ENCODE measurements at regions not wholly inside any gene's neighbourhood (a gene's known extent, or its start where the extent isn't known, plus 50 kb on each side); places are given as distances from the start of the nearest gene placed in this dataset.
"Not testable (repeated sequence)": the region's sequence is repeated elsewhere in the genome, so short reads cannot be mapped to it uniquely, and the experiment has no call there.

DNA sequence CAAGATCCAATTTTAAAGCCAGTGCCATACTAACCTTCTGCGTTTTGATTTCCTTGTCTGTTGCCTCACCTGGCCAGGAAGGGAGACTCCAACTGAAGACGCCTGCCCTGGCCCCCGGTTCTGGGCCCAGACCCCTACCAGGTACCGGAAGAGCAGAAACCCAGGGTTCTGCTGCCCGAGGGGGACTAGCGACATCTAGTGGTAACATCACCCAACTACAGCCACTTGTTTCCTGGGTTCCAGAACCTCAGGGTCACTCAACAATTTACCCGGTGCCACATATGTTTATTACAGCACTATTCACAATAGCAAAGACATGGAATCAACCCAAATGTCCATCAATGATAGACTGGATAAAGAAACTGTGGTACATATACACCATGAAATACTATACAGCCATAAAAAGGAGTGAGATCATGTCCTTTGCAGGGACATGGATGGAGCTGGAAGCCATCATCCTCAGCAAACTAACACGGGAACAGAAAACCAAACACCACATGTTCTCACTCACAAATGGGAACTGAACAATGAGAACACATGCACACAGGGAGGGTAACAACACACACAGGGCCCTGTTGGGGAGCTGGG lies 268.7 kb upstream of the IRX4 start:
- DNase-seq (ENCODE audit: low read depth) = not testable (repeated sequence)

DNA sequence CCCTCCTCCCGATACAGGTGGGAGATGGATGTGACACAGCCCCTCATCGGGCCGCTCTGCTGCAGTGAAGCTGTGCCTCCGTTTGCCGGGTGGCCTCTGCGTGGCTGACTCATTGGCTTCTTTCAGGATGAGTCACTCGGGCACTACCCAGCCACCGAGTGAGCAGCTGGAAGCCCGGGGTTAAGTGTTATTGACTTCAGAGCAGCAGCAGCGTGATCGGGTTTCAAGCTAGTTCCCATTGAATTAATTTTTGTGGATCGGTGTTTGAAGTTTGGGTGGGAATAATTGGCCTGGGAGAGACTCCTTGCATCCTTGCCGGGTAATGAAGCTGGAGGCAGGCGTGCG lies 266.4 kb upstream of the IRX4 start:
- DNase-seq (ENCODE audit: low read depth) = peak; percentile 78

DNA sequence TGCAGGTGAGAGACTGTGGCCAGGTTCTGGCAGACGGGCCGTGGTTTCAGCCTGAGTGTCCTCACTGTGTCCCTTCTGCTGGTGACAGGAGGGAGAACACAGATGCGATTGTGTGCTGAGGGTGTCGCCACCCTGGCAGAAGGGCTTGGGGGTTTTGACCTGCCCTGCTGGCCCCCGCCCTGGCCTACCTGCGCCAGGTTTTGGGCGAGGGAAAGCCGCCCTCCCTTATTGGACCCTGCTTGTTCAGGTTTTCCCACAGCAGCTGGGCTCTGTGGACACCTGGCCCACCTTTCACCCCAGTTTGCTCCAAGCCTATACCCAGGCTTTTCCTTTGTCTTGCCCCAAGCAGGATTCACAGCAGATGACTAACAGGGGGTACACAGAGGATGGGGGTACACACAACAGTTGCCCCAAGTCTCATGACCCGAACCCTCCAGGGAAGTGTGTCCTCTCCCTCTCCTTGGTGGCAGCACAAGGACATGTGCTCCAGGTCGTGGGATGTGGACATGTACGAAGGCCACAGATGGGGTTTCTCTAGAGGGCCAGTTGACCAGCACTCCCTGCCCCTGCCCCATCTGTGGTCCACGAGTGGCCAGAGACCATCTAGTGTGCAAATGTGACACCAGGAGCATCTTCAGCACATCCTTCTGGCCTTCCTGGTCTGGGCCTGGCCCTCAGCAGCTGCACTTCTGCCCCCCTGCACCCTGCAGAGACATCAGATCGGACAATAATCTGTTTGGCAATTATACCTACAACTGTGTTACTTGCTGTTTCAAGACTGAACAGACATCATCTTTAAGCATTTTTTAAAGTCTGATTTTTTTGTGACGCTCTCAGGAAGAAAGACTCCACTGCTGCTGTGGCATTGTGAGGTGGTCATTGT lies 265.8 kb upstream of the IRX4 start:
- DNase-seq (ENCODE audit: low read depth) = no peak

DNA sequence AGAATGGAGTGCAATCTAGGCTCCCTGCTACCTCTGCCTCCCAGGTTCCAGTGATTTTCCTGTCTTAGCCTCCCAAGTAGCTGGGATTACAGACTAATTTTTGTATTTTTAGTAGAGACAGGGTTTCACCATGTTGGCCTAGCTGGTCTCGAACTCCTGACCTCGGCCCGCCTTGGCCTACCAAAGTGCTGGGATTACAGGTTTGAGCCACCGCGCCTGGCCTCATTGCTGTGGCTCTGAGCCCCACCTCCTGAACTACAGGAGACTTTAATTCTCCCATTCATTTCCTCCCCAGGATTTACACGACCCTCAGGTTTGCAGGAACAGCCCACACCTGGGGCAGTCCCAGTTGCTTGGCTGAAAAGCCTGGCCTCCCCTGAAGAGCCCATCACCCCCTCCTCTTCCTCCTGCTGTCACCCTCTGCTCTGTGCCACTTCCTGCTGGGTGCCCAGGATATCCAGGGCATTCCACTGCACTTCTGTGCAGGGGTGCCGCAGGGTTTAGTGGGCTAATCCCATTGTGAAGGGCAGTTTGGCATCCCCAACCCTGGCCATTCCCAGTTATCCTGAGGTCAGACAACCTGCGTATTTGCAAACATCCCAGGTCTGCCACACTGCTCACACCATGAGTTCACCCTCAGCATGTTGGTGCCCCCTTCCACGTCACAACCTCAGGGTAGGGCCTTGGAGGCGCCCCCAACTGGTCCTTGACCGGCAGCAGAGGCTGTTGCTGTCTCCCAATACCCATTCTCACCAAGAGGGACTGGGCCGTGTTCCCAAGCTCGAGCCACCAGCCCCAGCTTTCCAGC lies 265.0 kb upstream of the IRX4 start:
- no peak for DNase-seq (ENCODE audit: low read depth)

DNA sequence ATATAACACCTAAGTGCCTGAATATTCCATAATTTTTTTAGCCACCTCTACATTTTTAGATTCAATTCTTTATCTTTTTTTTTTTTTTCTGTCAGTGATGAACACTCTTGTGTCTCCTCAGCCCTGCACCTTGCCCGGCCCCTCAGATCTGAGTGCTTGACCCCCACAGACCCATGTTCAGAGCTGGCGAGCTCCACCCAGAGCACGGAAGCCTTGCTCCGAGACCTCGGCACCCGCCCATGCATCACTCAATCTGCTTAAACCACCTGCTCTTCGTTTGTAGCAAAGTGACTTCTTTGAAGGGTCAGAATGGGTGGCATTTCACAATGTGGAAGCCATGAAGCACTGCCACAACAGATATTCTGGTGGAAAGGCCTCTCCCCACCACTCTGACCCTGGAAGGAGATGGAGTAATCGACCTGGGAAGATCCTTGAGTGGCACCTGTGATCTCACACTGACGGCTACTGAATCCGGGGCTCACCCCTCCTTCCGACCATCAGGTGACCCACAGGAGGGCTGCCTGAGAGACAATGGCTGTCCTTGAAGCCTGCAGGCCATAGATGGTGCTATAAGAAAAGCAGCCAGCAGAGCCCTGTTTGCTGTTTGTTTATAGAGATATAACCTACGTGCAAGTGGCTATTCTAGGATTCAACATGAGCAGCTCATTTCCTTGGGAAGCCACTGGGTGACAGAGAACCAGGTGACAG lies 261.1 kb upstream of the IRX4 start:
- DNase-seq (ENCODE audit: low read depth) = no peak

DNA sequence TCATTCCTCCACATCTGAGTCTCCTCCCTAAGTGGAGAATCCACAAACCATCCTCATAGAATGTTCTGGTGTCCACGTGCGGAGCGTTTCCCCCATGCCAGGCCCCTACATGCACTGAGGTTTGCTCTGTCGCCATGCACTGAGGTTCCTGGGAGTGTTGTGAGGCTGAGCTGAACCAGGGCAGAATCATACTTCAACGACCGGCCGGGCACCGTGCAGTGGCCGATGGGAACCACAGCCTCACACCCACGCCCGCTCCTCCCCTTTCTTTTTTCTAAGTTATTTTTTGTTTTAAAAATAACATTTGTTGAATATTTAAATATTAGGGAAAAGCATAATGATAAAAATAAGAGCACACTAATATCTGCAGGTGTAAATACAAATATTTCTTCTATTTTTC lies 260.4 kb upstream of the IRX4 start:
- DNase-seq (ENCODE audit: low read depth) = no peak

DNA sequence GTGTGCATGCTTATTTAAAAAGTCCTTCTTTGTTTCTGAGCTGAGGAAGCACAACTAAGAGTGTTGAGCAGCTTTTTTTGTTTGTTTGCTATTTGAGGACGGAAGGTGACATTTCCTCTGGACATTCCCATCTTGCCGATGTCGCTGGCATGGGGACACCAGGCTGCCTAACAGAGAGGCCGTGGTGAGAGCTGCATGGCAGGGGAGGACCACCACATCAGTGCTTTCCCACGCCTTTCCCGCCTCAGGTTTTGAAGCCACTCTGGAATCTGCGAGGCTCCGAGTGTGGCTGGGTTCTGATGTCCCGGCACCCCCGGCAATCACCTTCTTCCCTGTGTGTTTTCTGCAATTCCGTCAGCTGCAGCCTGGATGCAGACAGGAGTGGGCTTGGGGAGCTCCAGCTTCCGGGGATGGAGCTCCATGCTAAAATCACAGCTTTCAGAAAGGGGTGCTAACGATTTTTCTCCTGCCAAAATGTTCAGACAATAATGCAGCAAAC lies 259.8 kb upstream of the IRX4 start:
- no peak for DNase-seq (ENCODE audit: low read depth)

DNA sequence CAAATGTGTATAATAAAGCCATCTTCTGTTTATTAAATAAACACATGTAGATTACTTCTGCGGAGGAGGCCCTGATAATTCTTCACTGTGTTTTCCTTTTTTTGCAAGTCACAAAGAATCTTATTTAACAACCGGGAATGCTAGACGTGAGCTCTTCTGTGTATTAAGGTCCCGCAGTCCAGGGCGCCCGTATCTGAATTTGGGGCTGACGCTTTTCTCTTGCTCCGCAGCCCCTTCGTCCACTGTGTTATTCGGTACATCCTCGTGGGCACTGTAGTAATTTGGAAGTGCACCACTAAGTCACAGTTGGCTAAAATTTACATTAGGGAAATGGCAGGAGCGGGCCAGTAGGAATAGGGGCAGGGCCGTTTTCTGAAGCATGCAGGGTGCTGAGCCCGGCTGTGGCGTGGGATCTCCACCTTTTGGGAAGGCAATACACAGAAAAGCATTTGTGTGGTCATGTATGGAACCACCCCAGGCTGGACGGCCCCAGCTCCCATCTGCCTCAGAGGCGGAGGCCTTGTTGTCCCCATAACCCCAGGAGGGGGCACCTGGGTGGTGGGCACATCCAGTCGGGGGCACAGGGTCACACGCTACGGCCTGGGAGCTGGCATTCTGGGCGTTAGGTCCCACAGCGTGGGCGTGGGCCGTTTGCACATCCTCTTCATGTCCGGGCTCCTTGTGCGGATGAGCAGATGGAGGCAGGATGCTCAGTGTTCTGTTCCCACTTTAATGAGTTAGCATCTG lies 258.7 kb upstream of the IRX4 start:
- no peak for DNase-seq (ENCODE audit: low read depth)

DNA sequence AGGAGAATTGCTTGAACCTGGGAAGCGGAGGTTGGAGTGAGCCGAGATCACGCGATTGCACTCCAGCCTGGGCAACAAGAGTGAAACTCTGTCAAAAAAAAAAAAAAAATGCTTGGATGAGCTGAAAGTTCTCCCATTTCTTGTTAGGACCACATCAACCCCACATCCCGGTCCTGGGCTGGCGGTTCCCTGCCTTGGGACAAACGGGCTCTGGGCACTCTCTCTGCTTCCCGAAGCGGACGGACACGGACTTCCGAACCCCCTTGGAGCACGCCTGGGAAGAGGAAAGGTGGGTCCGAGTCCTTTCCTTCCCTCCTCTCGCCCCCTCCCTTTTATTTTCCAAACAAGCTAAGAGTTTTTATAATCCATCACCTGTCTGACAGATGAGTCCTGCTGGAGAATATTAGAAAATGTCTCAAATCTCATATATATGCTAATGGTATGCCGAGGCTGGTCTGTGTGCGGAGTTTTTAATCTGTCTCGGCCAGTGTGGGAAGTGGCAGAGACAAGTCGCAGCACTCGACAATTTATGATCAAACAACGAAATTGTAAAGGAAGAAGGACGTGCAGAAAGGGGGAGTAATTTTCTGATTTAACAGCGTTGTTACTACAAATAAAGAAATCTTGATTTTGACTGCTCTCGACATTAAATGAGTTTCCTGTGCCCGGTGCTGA lies 257.9 kb upstream of the IRX4 start:
- DNase-seq (ENCODE audit: low read depth) = no peak

DNA sequence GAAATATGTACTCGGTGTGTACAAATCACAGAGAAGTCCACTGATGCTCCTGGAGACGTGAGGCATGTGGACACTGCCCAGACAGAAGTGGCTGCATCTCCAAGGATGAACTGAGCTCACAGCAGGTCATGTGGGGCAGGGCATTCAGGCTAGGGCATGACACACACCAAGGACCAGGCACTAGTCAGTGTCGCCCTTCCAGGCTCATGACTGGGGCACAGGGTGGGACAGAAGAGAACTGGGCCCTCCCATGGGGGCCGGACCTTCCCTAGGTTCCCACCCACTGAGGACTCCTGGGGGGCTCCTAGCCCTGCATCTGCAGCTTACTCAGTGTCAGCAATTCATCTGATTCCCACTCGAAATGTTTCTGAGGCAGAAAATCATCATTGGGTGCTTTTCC lies 256.8 kb upstream of the IRX4 start:
- no peak for DNase-seq (ENCODE audit: low read depth)

DNA sequence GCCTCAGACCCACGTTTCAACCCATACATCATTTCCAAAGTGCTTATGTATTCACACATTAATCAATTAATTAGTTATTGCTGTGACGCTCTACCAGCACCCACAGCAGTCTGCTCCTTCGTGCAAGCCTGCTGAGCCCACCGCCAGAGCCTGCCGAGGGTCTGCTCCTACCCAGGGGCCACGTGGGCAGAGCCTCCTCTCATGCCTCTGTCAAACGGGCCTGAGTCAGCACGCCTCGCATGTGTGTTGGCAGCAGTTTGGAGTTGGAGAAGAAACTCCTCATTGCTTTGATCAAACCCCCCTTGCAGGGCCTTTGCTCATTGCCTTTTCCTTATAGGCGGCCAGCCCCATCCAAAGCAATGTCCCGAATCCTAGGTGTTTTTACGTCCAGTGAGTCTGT lies 256.2 kb upstream of the IRX4 start:
- no peak for DNase-seq (ENCODE audit: low read depth)

DNA sequence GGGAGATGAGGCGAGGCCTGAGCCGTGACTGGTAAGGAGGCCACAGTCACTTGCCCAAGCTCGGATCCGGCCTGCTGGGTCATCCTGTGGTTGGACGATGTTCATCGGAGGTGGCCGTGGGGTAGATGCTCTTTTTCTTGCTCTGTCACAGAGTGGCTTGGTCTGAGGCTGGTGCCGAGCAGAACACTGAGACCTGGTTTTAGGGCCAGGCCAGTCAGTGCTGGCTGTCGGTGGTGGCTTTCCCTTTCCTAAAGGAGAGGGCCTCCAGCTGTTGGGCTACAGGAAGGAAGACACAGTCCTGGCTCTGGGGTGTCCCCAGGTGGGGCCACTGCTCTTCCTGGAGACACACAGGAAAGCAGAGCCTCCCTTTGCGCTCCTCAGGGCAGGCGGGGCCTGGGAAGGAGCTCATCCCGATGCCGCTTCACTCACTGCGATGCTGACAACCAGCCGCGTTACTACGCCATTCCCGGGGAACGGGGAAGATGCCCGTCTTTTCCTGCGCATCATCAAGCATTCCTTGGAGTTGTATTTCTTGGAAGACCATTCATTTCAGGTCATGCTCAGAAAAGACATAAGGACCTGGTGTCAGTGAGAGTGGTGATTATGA lies 254.8 kb upstream of the IRX4 start:
- DNase-seq (ENCODE audit: low read depth) = no peak

DNA sequence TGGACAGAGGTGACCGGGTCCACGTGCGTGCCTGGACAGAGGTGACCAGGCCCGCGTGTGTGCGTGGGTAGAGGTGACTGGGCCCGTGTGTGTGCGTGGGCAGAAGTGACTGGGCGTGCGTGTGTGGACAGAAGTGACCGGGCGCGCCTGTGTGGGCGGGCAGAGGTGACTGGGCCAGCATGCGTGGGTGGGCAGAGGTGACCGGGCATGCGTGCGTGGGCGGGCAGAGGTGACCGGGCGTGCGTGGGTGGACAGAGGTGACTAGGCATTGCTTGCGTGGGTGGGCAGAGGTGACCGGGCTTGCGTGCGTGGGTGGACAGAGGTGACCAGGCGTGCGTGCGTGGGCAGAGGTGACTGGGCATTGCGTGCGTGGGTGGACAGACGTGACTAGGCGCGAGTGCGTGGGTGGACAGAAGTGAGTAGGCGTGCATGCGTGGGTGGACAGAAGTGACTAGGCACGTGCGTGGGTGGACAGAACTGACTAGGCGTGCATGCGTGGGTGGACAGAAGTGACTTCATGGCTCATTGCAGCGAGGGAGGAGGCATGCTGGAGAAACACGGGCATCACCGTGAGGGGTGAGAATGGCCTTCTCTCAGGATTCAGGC lies 254.1 kb upstream of the IRX4 start:
- DNase-seq (ENCODE audit: low read depth) = no peak

DNA sequence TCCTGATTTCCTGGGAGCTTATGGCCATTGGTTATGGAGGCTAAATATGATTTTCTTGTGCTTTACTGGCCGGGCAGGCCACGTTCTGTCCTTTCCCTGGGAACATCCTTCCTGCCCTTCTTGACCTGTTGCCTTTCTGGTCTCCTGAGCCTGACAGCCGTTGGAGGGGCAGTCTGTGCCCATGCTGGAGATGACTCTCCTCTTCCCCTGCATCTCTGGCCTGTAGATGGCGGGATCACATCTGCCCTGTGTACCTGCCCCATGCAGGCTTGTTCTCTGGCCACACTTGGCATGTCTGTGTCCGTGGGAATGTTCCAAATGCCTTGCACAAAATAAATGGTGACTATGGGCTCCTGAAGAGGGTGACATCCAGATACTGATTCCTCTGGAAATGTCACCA lies 253.1 kb upstream of the IRX4 start:
- no peak for DNase-seq (ENCODE audit: low read depth)

DNA sequence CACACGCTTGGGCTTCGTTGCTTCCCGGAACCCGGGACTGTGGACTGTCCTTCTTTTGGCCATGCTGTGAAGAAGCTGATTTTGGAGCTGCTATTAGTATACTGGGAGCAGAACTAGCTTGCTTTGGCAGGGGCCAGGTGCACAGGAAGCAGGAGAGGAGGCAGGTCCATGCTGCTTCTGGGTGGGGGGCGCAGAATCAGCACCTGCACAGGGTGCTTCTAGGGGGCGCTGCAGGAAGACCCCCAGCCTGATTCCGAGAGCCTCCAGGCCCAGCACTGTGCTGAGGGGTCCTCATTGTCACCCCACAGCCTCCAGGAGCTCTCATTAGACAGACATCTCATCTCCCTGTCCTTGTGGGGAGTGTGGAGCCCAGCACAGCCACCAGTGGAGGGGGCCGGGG lies 252.6 kb upstream of the IRX4 start:
- DNase-seq (ENCODE audit: low read depth) = no peak

DNA sequence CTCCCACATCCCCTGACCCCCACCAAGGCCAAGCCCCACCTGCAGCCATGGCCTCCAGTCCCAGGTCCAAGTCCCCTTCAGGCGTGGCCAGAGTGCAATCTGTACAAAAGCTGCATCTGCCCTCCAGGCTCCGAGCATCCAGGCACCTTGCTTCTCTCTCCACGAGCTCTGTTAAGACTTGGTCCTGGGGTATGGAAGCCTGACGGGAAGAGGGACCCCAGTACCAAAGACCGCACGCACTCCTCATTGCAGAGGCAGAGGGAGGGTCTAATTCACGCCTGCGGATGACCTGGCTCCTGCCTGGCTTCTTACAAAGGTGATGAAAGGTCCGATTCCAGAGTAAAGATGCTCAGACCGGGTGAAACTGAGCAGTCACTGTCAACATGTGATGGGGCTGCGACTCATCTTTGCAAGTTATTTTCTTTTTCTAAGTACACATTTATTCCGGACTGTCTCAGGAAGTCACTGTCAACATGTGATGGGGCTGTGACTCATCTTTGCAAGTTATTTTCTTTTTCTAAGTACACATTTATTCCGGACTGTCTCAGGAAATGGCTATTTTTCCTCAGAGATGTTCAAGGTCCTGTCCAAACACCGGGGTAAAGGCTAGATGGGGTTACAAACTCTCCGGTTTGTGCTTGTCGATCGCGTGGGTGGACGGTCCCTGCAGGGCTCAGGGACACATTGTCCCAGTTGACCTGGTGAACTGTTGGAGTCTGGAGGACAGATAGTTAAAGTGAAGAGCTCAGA lies 252.0 kb upstream of the IRX4 start:
- no peak for DNase-seq (ENCODE audit: low read depth)

DNA sequence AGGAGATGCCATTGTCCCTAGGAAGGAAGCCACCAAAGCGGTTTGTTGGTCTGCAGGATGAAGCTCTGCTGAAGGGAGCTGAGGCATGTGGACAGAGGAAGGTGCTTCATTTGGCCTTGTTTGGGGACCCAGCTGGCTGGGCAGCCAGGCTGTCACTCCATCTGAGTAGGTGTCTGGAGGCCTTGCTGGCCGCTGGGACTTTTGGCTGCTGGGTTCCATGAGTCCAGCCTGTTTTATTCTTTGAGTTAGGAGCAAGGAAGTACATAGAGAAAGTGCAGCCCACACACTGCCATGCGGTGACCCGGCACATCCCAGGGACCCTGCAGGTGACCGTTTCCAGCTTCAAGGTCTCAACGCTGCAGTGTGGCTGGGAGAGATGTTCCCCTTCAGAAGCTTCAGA lies 251.2 kb upstream of the IRX4 start:
- DNase-seq (ENCODE audit: low read depth) = no peak

DNA sequence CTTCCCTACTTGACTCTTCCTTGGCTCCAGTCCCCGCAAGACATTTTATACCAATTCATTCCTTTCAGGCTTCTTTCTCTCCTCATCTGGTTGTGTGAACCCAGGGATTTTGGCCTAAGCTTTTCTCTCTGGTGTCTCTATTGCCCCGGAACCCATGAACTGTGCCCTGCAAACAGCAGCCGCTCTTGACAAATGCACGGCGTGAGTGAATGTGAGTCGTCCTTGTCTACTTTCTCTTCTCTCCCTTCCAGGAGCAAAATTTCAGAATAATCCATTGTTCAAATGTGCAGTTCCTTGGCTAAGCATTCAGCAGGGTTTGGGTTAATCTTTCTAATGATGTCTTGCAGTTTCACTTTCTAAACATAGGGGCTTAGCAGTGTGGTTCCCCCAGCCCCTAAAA lies 250.4 kb upstream of the IRX4 start:
- peak; percentile 66 for DNase-seq (ENCODE audit: low read depth)

DNA sequence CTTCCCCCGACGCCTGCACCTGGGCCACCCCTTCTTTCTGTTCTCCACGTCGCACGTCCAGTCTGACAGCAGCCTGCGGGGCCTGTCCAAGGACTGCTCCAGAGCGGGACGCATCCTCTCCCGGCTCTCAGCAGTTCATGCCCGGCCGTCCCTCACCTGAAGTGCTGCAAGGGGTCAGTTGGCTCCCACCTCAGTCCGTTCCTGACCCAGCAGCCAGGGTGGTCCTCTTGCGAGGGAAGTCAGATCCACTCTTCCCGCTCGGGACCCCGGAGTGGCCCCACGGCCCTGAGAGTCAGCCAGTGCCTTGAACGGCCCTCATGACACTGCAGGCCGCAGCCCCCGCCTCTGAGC lies 249.7 kb upstream of the IRX4 start:
- DNase-seq (ENCODE audit: low read depth) = no peak
